ENCODE measurements at regions not wholly inside any gene's neighbourhood (a gene's known extent, or its start where the extent isn't known, plus 50 kb on each side); places are given as distances from the start of the nearest gene placed in this dataset.

DNA sequence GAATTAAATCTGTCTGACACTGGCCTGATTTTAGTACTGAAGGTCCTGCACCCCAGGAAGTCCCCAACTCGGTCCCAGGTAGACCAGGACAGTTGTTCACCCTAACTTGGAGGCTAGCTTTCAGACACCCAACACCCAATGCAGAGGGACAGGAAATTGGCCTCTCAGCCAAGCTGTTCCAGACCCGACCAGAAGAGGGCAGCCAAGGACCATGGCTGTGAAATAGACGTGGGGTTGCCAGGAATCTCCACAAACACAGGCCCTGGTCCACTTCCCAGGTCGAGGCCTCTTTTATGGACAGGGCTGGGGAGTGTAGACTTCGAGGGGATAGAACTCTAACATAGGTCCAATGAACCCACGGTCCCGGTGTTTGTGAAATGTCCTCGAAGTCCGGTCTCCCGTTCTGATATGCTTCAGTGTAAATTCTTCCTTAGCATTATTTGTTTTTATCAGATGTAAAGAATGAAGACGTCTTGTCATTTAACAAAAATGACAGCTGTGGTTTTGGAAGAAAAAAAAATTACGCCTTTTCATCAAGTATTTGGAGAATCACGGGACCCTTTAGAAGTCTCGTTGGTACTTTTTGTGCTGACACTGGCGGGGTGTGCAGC, 260.3 kb upstream of the ADAMTS16 start:
- in situ Hi-C loops (cut with HindIII; ENCODE audit: low sequenced_read_pairs), result loop anchor here (25.0 kb wide), 1 partner anchor 533 kb away; the partner anchor contains the start of gene ICE1
- H3K4me3 ChIP-seq (ENCODE audit: low read depth, low read length), result no peak overlapping the region
- TF ChIP-seq, protein P1, sequence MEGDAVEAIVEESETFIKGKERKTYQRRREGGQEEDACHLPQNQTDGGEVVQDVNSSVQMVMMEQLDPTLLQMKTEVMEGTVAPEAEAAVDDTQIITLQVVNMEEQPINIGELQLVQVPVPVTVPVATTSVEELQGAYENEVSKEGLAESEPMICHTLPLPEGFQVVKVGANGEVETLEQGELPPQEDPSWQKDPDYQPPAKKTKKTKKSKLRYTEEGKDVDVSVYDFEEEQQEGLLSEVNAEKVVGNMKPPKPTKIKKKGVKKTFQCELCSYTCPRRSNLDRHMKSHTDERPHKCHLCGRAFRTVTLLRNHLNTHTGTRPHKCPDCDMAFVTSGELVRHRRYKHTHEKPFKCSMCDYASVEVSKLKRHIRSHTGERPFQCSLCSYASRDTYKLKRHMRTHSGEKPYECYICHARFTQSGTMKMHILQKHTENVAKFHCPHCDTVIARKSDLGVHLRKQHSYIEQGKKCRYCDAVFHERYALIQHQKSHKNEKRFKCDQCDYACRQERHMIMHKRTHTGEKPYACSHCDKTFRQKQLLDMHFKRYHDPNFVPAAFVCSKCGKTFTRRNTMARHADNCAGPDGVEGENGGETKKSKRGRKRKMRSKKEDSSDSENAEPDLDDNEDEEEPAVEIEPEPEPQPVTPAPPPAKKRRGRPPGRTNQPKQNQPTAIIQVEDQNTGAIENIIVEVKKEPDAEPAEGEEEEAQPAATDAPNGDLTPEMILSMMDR (IDR thresholded peaks at IDR 0.05; ENCODE audit: low read depth, low read length), result peak; percentile 98
- DNase-seq (ENCODE audit: low read depth, low spot score), result peak; percentile 79

DNA sequence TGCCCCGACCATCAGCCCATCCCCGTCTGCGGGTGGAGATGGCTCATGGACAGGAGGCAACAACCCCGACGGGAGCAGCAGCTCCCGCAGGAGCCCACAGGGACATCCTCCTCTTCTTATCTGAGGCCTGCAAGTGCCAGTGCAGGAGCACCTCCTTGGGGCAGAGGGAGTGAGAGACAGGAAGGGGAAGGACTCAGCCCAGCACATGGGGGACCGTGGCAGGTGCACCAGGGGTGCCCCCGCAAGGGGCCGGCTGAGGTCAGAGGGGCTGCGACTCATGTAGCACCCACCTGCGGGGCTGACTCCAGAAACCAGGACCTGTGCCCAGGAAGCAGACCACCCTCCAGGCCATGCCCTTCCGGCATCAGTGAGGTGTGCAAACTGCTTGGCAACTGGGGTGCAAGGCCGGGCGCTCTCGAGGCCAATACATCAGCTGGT, 259.8 kb upstream of the ADAMTS16 start:
- no peak for DNase-seq (ENCODE audit: low read depth, low spot score)
- H3K4me3 ChIP-seq (ENCODE audit: low read depth, low read length), result no peak overlapping the region
- in situ Hi-C loops (cut with HindIII; ENCODE audit: low sequenced_read_pairs), result loop anchor here (25.0 kb wide), 1 partner anchor 532 kb away; the partner anchor contains the start of gene ICE1
- TF ChIP-seq, protein P1 (IDR thresholded peaks at IDR 0.05; ENCODE audit: low read depth, low read length), result no peak

DNA sequence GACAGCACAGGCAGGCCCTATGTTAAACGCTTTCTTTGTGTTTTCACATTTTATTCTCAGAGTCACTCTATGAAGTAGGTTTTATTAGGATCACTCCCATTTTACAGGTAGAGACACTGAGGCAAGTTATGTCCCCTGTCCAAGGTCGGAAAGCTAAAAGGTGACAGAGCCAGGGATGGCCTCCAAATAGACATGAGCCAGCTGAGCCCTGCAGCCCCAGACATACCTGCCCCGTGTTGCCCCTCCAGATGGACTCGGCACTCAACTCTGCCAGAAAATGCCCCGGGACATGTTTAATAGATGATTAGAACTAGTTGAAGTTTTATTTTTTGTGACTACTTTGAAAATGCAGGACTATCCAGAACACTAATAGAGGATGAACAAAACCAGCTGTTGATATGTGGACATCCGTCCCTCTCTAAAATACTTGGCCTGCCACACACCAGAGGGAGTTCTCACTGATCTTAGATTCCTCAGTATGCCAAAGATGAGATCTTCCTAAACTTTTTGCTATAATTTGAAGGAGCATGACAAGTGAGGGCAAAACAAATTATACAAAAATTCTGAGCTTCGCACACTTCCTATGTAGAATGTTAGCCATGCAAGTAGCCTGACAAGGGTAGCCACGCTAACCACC, 258.6 kb upstream of the ADAMTS16 start:
- no peak for DNase-seq (ENCODE audit: low read depth, low spot score)
- TF ChIP-seq, protein P1 (IDR thresholded peaks at IDR 0.05; ENCODE audit: low read depth, low read length), result no peak
- H3K4me3 ChIP-seq (ENCODE audit: low read depth, low read length), result no peak overlapping the region
- in situ Hi-C loops (cut with HindIII; ENCODE audit: low sequenced_read_pairs), result loop anchor here (25.0 kb wide), 1 partner anchor 531 kb away; the partner anchor contains the start of gene ICE1

DNA sequence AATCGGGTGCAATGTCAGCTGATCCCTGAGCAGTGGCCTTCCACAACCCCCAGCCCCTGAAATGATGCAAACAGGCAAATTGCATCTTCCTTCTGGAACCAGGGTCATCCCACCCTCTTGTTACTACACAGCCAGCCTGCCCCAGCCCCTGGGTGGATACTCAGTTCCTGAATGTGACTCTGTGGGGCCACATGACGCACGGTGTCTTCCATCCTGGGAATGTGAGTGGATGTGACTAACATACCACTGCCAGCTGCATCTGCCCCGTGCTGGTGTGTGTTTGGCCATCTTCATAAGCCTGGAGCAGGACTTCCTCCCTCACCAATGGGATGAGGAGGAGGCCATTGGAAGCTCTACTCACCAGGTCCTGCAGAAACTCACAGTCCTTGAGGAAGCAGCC, 257.9 kb upstream of the ADAMTS16 start:
- TF ChIP-seq, protein P1 (IDR thresholded peaks at IDR 0.05; ENCODE audit: low read depth, low read length), result no peak
- in situ Hi-C loops (cut with HindIII; ENCODE audit: low sequenced_read_pairs), result loop anchor here (25.0 kb wide), 1 partner anchor 530 kb away; the partner anchor contains the start of gene ICE1

DNA sequence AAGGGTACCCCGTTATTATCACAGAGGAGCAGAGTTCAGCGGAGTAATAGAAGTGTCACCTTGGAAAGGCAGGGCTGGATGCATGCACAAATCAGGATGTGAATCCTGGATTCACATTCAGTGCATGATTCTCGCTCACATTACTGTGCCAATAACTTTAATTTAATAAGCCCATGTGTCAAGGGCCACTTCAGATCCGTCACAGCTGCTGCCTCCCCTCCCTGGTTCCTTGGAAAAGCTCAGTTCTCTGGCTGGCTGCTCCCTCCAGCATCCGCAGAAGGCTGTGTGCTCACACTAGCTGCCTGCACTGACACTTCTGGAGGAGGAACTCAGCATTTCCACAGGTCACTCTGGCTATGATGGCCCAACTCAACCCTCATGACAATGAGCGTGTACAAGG, 256.8 kb upstream of the ADAMTS16 start:
- TF ChIP-seq, protein P1 (IDR thresholded peaks at IDR 0.05; ENCODE audit: low read depth, low read length), result no peak
- no peak for DNase-seq (ENCODE audit: low read depth, low spot score)
- H3K4me3 ChIP-seq (ENCODE audit: low read depth, low read length), result no peak overlapping the region
- in situ Hi-C loops (cut with HindIII; ENCODE audit: low sequenced_read_pairs), result loop anchor here (25.0 kb wide), 1 partner anchor 529 kb away; the partner anchor contains the start of gene ICE1

More for the DNA sequence above, 257.9 kb upstream of the ADAMTS16 start:
- no peak overlapping the region for H3K4me3 ChIP-seq (ENCODE audit: low read depth, low read length)
- no peak for DNase-seq (ENCODE audit: low read depth, low spot score)

DNA sequence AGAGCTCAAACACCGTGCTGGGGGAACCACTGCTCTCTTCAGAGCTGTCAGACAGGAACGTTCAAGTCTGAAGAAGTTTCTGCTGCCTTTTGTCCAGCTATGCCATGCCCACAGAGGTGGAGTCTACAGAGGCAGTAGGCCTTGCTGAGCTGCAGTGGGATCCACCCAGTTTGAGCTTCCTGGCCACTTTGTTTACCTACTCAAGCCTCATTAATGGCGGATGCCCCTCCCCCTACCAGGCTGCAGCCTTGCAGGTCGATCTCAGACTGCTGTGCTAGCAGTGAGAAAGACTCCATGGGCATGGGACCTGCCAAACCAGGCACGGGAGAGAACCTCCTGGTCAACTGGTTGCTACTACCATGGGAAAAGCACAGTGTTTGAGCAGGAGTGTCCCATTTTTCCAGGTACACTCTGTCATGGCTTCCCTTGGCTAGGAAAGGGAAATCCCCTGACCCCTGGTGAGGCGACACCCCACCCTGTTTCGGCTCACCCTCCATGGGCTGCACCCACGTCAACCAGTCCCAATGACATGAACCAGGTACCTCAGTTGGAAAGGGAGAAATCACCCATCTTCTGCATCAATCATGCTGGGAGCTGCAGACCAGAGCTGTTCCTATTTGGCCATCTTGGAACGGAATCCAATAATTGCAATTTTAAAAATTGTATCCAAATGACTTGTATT, 246.9 kb upstream of the ADAMTS16 start:
- DNase-seq (ENCODE audit: low read depth, low spot score), result no peak
- in situ Hi-C loops (cut with HindIII; ENCODE audit: low sequenced_read_pairs), result loop anchor here (25.0 kb wide), 1 partner anchor 519 kb away; the partner anchor contains the start of gene ICE1
- no peak overlapping the region for H3K4me3 ChIP-seq (ENCODE audit: low read depth, low read length)
- TF ChIP-seq, protein P1 (IDR thresholded peaks at IDR 0.05; ENCODE audit: low read depth, low read length), result no peak

All from astrocyte of the spinal cord (primary cell).